IPS-18a (cell line): ENCODE measurements at regions not wholly inside any gene's neighbourhood (a gene's known extent, or its start where the extent isn't known, plus 50 kb on each side); places are given as distances from the start of the nearest gene placed in this dataset.

ENCODE experiments used
- H3K27ac ChIP-seq: one replicate; pipeline ENCODE4 v1.5.1; 2013; ENCODE audit warnings: low read length
- H3K27me3 ChIP-seq: one replicate; pipeline ENCODE4 v1.6.1; 2013; ENCODE audit warnings: mild to moderate bottlenecking, low read length; ENCODE audit not compliant: control insufficient read depth, insufficient read depth
- H3K36me3 ChIP-seq: one replicate; pipeline ENCODE4 v1.6.1; 2013; ENCODE audit warnings: low read depth, low read length; ENCODE audit not compliant: control insufficient read depth
- H3K4me1 ChIP-seq: one replicate; pipeline ENCODE4 v1.6.1; 2013; ENCODE audit warnings: low read depth, low read length; ENCODE audit not compliant: control insufficient read depth
- H3K4me3 ChIP-seq: one replicate; pipeline ENCODE4 v1.5.1; 2013; ENCODE audit warnings: low read length
- H3K9ac ChIP-seq: one replicate; pipeline ENCODE4 v1.6.1; 2013; ENCODE audit warnings: mild to moderate bottlenecking, low read length, moderate library complexity
- H3K9me3 ChIP-seq: one replicate; pipeline ENCODE4 v1.6.1; 2013; ENCODE audit warnings: low read depth, low read length; ENCODE audit not compliant: control insufficient read depth

GRCh38 chr3:176399193-176399592, 798.1 kb downstream of the TBL1XR1 start:
- Histone ChIP-seq H3K4me3 (no peak overlapping the region), H3K27me3 (no peaks in the 10 kb centered on the region), H3K4me1 (no peaks in the 10 kb centered on the region), H3K36me3 (no peaks in the 10 kb centered on the region), H3K9me3 (no peaks in the 10 kb centered on the region), H3K9ac (no peak overlapping the region), H3K27ac (no peak overlapping the region)

GRCh38 chr3:176395240-176395639, 802.0 kb downstream of the TBL1XR1 start:
- H3K27ac ChIP-seq: no peak overlapping the region
- H3K9ac ChIP-seq: no peak overlapping the region
- H3K4me3 ChIP-seq: no peak overlapping the region
- H3K36me3 ChIP-seq: no peaks in the 10 kb centered on the region
- H3K27me3 ChIP-seq: no peaks in the 10 kb centered on the region
- no peaks in the 10 kb centered on the region for H3K4me1 ChIP-seq
- H3K9me3 ChIP-seq: no peaks in the 10 kb centered on the region

- Histone ChIP-seq H3K4me1 (no peaks in the 10 kb centered on the region), H3K4me3 (no peak overlapping the region), H3K36me3 (no peaks in the 10 kb centered on the region), H3K9ac (no peak overlapping the region), H3K27ac (no peak overlapping the region), H3K27me3 (no peaks in the 10 kb centered on the region), H3K9me3 (no peaks in the 10 kb centered on the region)
Observed at GRCh38 chr3:176378789-176379188, 818.5 kb downstream of the TBL1XR1 start.

GRCh38 chr3:176376531-176376930, 820.8 kb downstream of the TBL1XR1 start:
- H3K4me1 ChIP-seq: no peaks in the 10 kb centered on the region
- no peaks in the 10 kb centered on the region for H3K27me3 ChIP-seq
- H3K9ac ChIP-seq: no peak overlapping the region
- no peak overlapping the region for H3K27ac ChIP-seq
- H3K36me3 ChIP-seq: no peaks in the 10 kb centered on the region
- no peak overlapping the region for H3K4me3 ChIP-seq
- no peaks in the 10 kb centered on the region for H3K9me3 ChIP-seq

- Histone ChIP-seq H3K36me3 (no peaks in the 10 kb centered on the region), H3K4me1 (no peaks in the 10 kb centered on the region), H3K9ac (no peak overlapping the region), H3K9me3 (no peaks in the 10 kb centered on the region), H3K4me3 (no peak overlapping the region), H3K27me3 (no peaks in the 10 kb centered on the region), H3K27ac (no peak overlapping the region)
Observed at GRCh38 chr3:176375519-176375918, 821.8 kb downstream of the TBL1XR1 start.

- peak overlapping the region; percentile 28 for H3K4me3 ChIP-seq
- H3K27me3 ChIP-seq: no peaks in the 10 kb centered on the region
- H3K9me3 ChIP-seq: no peaks in the 10 kb centered on the region
- no peaks in the 10 kb centered on the region for H3K36me3 ChIP-seq
- H3K27ac ChIP-seq: no peak overlapping the region
- peaks cover 2% of the 10 kb centered on the region for H3K4me1 ChIP-seq
- no peak overlapping the region for H3K9ac ChIP-seq
Observed at GRCh38 chr3:176362191-176362731, 835.0 kb downstream of the TBL1XR1 start.

- no peaks in the 10 kb centered on the region for H3K9me3 ChIP-seq
- H3K4me1 ChIP-seq: peaks cover 2% of the 10 kb centered on the region
- H3K27me3 ChIP-seq: no peaks in the 10 kb centered on the region
- H3K9ac ChIP-seq: no peak overlapping the region
- no peak overlapping the region for H3K4me3 ChIP-seq
- no peak overlapping the region for H3K27ac ChIP-seq
- no peaks in the 10 kb centered on the region for H3K36me3 ChIP-seq
Observed at GRCh38 chr3:176359211-176359610, 838.1 kb downstream of the TBL1XR1 start.

GRCh38 chr3:176357891-176358290, 839.4 kb downstream of the TBL1XR1 start:
- Histone ChIP-seq H3K9me3 (no peaks in the 10 kb centered on the region), H3K27ac (no peak overlapping the region), H3K9ac (no peak overlapping the region), H3K27me3 (no peaks in the 10 kb centered on the region), H3K4me1 (peaks cover 2% of the 10 kb centered on the region), H3K36me3 (no peaks in the 10 kb centered on the region), H3K4me3 (no peak overlapping the region)

- Histone ChIP-seq H3K36me3 (no peaks in the 10 kb centered on the region), H3K4me1 (peaks cover 2% of the 10 kb centered on the region), H3K27ac (no peak overlapping the region), H3K4me3 (no peak overlapping the region), H3K27me3 (no peaks in the 10 kb centered on the region), H3K9me3 (no peaks in the 10 kb centered on the region), H3K9ac (no peak overlapping the region)
Observed at GRCh38 chr3:176354843-176355242, 842.4 kb downstream of the TBL1XR1 start.

- Histone ChIP-seq H3K27me3 (no peaks in the 10 kb centered on the region), H3K9me3 (no peaks in the 10 kb centered on the region), H3K36me3 (no peaks in the 10 kb centered on the region), H3K4me1 (no peaks in the 10 kb centered on the region), H3K9ac (no peak overlapping the region), H3K27ac (no peak overlapping the region), H3K4me3 (no peak overlapping the region)
Observed at GRCh38 chr3:176352716-176353334, 844.5 kb downstream of the TBL1XR1 start.

- H3K27ac ChIP-seq: no peak overlapping the region
- H3K4me3 ChIP-seq: no peak overlapping the region
- no peaks in the 10 kb centered on the region for H3K4me1 ChIP-seq
- H3K27me3 ChIP-seq: no peaks in the 10 kb centered on the region
- no peaks in the 10 kb centered on the region for H3K36me3 ChIP-seq
- no peak overlapping the region for H3K9ac ChIP-seq
- H3K9me3 ChIP-seq: no peaks in the 10 kb centered on the region
Observed at GRCh38 chr3:176351408-176351807, 845.9 kb downstream of the TBL1XR1 start.

GRCh38 chr3:176349706-176350105, 847.6 kb downstream of the TBL1XR1 start:
- Histone ChIP-seq H3K4me1 (no peaks in the 10 kb centered on the region), H3K9ac (no peak overlapping the region), H3K27ac (no peak overlapping the region), H3K4me3 (no peak overlapping the region), H3K36me3 (no peaks in the 10 kb centered on the region), H3K9me3 (no peaks in the 10 kb centered on the region), H3K27me3 (no peaks in the 10 kb centered on the region)
